ENCODE measurements at regions not wholly inside any gene's neighbourhood (a gene's known extent, or its start where the extent isn't known, plus 50 kb on each side); places are given as distances from the start of the nearest gene placed in this dataset.
"Not testable (repeated sequence)": the region's sequence is repeated elsewhere in the genome, so short reads cannot be mapped to it uniquely, and the experiment has no call there.

DNA sequence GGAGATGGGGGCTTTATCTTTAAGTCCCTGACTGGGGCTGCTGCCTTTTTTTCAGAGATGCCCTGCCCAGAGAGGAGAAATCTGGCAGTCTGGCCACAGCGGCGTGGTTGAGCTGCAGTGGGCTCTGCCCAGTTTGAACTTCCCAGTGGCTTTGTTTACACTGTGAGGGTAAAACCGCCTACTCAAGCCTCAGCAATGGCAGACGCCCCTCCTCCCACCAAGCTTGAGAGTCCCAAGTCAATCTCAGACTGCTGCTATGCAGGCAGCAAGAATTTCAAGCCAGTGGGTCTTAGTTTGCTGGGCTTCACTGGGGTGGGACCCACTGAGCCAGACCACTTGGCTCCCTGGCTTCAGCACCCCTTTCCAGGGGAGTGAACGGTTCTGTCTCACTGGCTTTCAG is 76.4 kb upstream of the DNAJC1 start:
- DNase-seq (ENCODE audit: low read depth), result not testable (repeated sequence)

DNA sequence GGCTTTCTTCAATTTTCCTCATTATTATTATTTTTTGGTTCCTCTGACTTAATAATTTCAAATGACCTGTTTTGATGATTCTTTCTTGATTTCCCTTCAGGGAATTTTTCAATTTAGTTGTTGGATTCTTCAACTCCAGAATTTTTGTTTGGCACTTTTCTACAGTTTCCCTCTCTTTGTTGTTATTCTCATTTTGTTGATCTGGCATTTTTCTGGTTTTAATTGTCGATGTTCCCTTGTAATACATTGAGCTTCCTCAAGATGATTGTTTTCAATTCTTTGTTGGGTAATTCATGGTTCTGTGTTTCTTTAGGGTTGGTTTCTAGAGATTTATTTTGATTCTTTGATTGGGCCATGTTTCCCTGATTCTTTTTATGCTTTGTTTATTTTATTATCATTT is 67.8 kb upstream of the DNAJC1 start:
- no peak for DNase-seq (ENCODE audit: low read depth)

GRCh38 chr10:22067091-22067490 is 63.6 kb upstream of the DNAJC1 start:
- DNase-seq (ENCODE audit: low read depth), result no peak

DNA sequence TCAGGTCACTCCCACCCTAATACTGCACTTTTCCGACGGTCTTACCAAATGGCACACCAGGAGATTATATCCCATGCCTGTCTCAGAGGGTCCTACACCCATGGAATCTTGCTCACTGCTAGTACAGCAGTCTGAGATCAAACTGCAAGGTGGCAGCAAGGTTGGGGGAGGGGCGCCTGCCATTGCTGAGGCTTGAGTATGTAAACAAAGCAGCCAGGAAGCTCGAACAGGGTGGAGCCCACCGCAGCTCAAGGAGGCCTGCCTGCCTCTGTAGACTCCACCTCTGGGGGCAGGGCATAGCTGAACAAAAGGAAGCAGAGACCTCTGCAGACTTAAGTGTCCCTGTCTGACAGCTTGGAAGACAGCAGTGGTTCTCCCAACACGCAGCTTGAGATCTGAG is 57.5 kb upstream of the DNAJC1 start:
- not testable (repeated sequence) for DNase-seq (ENCODE audit: low read depth)

- DNase-seq (ENCODE audit: low read depth), result no peak
Measured at GRCh38 chr10:22058201-22058600, 54.7 kb upstream of the DNAJC1 start.

- peak; percentile 41 for DNase-seq (ENCODE audit: low read depth)
Measured at GRCh38 chr10:22054961-22055360, 51.4 kb upstream of the DNAJC1 start.

All from ELR (cell line).